K562 (cell line): ENCODE measurements at regions not wholly inside any gene's neighbourhood (a gene's known extent, or its start where the extent isn't known, plus 50 kb on each side); places are given as distances from the start of the nearest gene placed in this dataset.
A peak's percentile ranks its signal among the peaks of the same experiment; 100 is the strongest.

Experiments
- ATAC-seq: fragments of 200-7000 bp; cut with Tn5 transposase; 3 replicates; pipeline ENCODE4 v1.9.1; 2020; ENCODE audit warnings: moderate library complexity
- BruUV-seq: library from RNA; stranded (reverse); fragments of 400-500 nt; replicated peaks from 2 replicates; lab custom pipeline; 2021; lab: Mats Ljungman, UMichigan
- CTCF ChIA-PET: fragments of 300-600 bp; formaldehyde crosslinking; extraction: SDS; loops from one replicate; lab custom pipeline; 2021; ENCODE audit warnings: low intra/inter-chr PET ratio; lab: Yijun Ruan, JAX
- POLR2A ChIA-PET: fragments of 300-600, 350-650 bp; sonication (Branson Sonifier 250); formaldehyde crosslinking; extraction: SDS; loops from one replicate; lab custom pipeline; 2021; ENCODE audit warnings: antibody characterized with exemption, inconsistent platforms; lab: Yijun Ruan, JAX
- DNase-seq, 4 experiments: peaks; one replicate each; pipeline versions ENCODE4 v3.0.0 to v3.0.0-alpha.2; 2011 to 2018; ENCODE audit warnings: low spot score in 3 of 4, mixed read lengths in 3 of 4; ENCODE audit errors: extremely low read depth in 1 of 4
- FAIRE-seq: peaks from 2 replicates; lab custom pipeline; 2011; peaks lifted over from hg19 to GRCh38; lab: Jason Lieb, UNC
- H2AFZ ChIP-seq: 2 replicates; pipeline ENCODE4 v1.6.0; 2011; ENCODE audit warnings: low read depth, low read length, control low read depth, inconsistent platforms
- H3K27ac ChIP-seq: fragments of 200-600 bp; 3 replicates; pipeline ENCODE4 v1.8.0; 2011; ENCODE audit warnings: low read depth, mild to moderate bottlenecking, control low read depth, inconsistent platforms, low read length, moderate library complexity, mixed read lengths; ENCODE audit errors: extremely low read depth
- H3K27me3 ChIP-seq, 2 experiments: fragments of 300-600 bp in 1 of 2; 2 replicates in 1 of 2; 3 replicates in 1 of 2; pipeline versions ENCODE4 v1.6.0 to v1.8.0; 2011; ENCODE audit warnings: inconsistent platforms in 2 of 2, low read length in 2 of 2, mild to moderate bottlenecking in 1 of 2, mixed read lengths in 1 of 2, moderate library complexity in 1 of 2; ENCODE audit not compliant: control insufficient read depth in 2 of 2, insufficient read depth in 2 of 2
- H3K36me3 ChIP-seq: fragments of 300-600 bp; 3 replicates; pipeline ENCODE4 v1.8.0; 2011; ENCODE audit warnings: mild to moderate bottlenecking, low read length, inconsistent platforms; ENCODE audit not compliant: control insufficient read depth, insufficient read depth
- H3K4me1 ChIP-seq, 2 experiments: fragments of 200-600 bp in 1 of 2; replicated peaks in 1 of 2; 2 replicates in 1 of 2; 3 replicates in 1 of 2; pipeline versions ENCODE4 v1.5.1 to v1.8.0; 2011; ENCODE audit warnings: inconsistent platforms in 2 of 2, low read length in 2 of 2, mild to moderate bottlenecking in 1 of 2, mixed read lengths in 1 of 2, moderate library complexity in 1 of 2; ENCODE audit not compliant: control insufficient read depth in 2 of 2, insufficient read depth in 2 of 2
- H3K4me2 ChIP-seq: 2 replicates; pipeline ENCODE4 v1.6.1; 2011; ENCODE audit warnings: low read length, control low read depth, inconsistent platforms, mixed read lengths; ENCODE audit not compliant: insufficient read depth
- H3K4me3 ChIP-seq: fragments of 200-600 bp; sonication (generic), shearing (Covaris generic); 2 replicates; pipeline ENCODE4 v1.5.1; 2016; ENCODE audit warnings: control low read depth, inconsistent platforms
- H3K79me2 ChIP-seq: fragments of 200-600 bp; 3 replicates; pipeline ENCODE4 v1.8.0; 2011; ENCODE audit warnings: low read length, inconsistent platforms; ENCODE audit not compliant: control insufficient read depth, insufficient read depth
- H3K9ac ChIP-seq, 2 experiments: 2 replicates each; pipeline versions ENCODE4 v1.6.0 to v1.6.1; 2011; ENCODE audit warnings: low read depth in 2 of 2, low read length in 2 of 2, control low read depth in 1 of 2, inconsistent platforms in 1 of 2, mild to moderate bottlenecking in 1 of 2, mixed read lengths in 1 of 2; ENCODE audit not compliant: insufficient read depth in 1 of 2
- H3K9me1 ChIP-seq: one replicate; pipeline ENCODE4 v1.6.0; 2011; ENCODE audit warnings: inconsistent platforms, mild to moderate bottlenecking, low read length, moderate library complexity; ENCODE audit not compliant: control insufficient read depth, insufficient read depth
- H3K9me3 ChIP-seq: replicated peaks from 2 replicates; pipeline ENCODE4 v1.5.1; 2011; ENCODE audit warnings: low read depth, low read length, inconsistent platforms; ENCODE audit not compliant: control insufficient read depth, insufficient read depth
- H4K20me1 ChIP-seq: replicated peaks from 2 replicates; pipeline ENCODE4 v1.6.1; 2011; ENCODE audit warnings: low read length, inconsistent platforms, mixed read lengths; ENCODE audit not compliant: control insufficient read depth, insufficient read depth
- BMI1 ChIP-seq: fragments of 150-350 bp; IDR thresholded peaks from 2 replicates; pipeline ENCODE4 v1.6.1; 2014; ENCODE audit warnings: low read length
- CBX5 ChIP-seq: IDR thresholded peaks from 2 replicates; pipeline ENCODE4 v1.6.1; 2014; ENCODE audit warnings: low read depth, borderline replicate concordance
- DNMT1 ChIP-seq: fragments of 450-650 bp; IDR thresholded peaks from 2 replicates; pipeline ENCODE4 v1.6.1; 2016; ENCODE audit warnings: antibody characterized with exemption, mild to moderate bottlenecking
- E2F1 ChIP-seq: sonication (generic); formaldehyde crosslinking; IDR thresholded peaks from 2 replicates; pipeline ENCODE4 v1.8.1; 2023; ENCODE audit warnings: mild to moderate bottlenecking, missing genetic modification reagents, moderate library complexity
- ETS2 ChIP-seq: IDR thresholded peaks from 2 replicates; pipeline ENCODE4 v1.6.1; 2016; ENCODE audit warnings: borderline replicate concordance, missing genetic modification characterization, mild to moderate bottlenecking, moderate library complexity, missing compliant biosample characterization; ENCODE audit not compliant: poor library complexity, severe bottlenecking
- ETV5 ChIP-seq: sonication (generic); formaldehyde crosslinking; IDR thresholded peaks from 2 replicates; pipeline ENCODE4 v1.4.0; 2020; ENCODE audit warnings: low read depth, mild to moderate bottlenecking, missing genetic modification reagents
- HIVEP1 ChIP-seq: fragments of 250-450 bp; sonication (Bioruptor Pico); IDR thresholded peaks from 2 replicates; pipeline ENCODE4 v1.4.0; 2020; ENCODE audit warnings: mild to moderate bottlenecking
- HMGXB4 ChIP-seq: sonication (generic); formaldehyde crosslinking; IDR thresholded peaks from 2 replicates; pipeline ENCODE4 v1.8.1; 2023; ENCODE audit warnings: mild to moderate bottlenecking, missing genetic modification reagents
- KLF6 ChIP-seq: fragments of 250-450 bp; sonication (Bioruptor Pico); IDR thresholded peaks from 2 replicates; pipeline ENCODE4 v1.4.0; 2020; ENCODE audit warnings: mild to moderate bottlenecking, moderate library complexity, borderline replicate concordance
- LEF1 ChIP-seq: fragments of 450-650 bp; IDR thresholded peaks from 2 replicates; pipeline ENCODE4 v1.6.1; 2016; ENCODE audit warnings: mild to moderate bottlenecking
- NCOR1 ChIP-seq: fragments of 450-650 bp; IDR thresholded peaks from 2 replicates; pipeline ENCODE4 v1.6.1; 2016; ENCODE audit warnings: mild to moderate bottlenecking, moderate library complexity
- NFYB ChIP-seq: IDR thresholded peaks from 2 replicates; pipeline ENCODE4 v1.6.1; 2011; ENCODE audit warnings: mild to moderate bottlenecking, moderate library complexity; ENCODE audit not compliant: insufficient read length; ENCODE audit errors: extremely low read depth
- POLR3G ChIP-seq: IDR thresholded peaks from 2 replicates; pipeline ENCODE4 v1.6.1; 2011; ENCODE audit not compliant: insufficient read length, insufficient replicate concordance; ENCODE audit errors: extremely low read depth
- SIRT6 ChIP-seq: IDR thresholded peaks from one replicate; pipeline ENCODE4 v1.6.1; 2012; ENCODE audit warnings: low read depth, mild to moderate bottlenecking, control low read depth, inconsistent platforms, low read length, moderate library complexity
- SMAD2 ChIP-seq: fragments of 150-350 bp; IDR thresholded peaks from 2 replicates; pipeline ENCODE4 v1.6.1; 2014; ENCODE audit warnings: low read depth, mild to moderate bottlenecking, low read length
- ZKSCAN1 ChIP-seq: fragments of 150-350 bp; IDR thresholded peaks from 2 replicates; pipeline ENCODE4 v1.6.1; 2016; ENCODE audit warnings: low read depth, low read length
- WGBS: fragments of 100-300 bp; shearing (Covaris generic); methylation state at CpG from one replicate; pipeline ENCODE4 v1.1.6; 2016; ENCODE audit warnings: low coverage, mixed read lengths; ENCODE audit not compliant: insufficient coverage; ENCODE audit errors: missing lambda C conversion rate; 5-methylcytosine and 5-hydroxymethylcytosine counted together
- in situ Hi-C: fragments of 300-500 bp; cut with MboI; formaldehyde crosslinking; loops from 4 replicates; pipeline ENCODE4 v1.15.0; 2018; ENCODE audit warnings: inconsistent platforms, mixed read lengths
- intact Hi-C: fragments of 100-400 bp; cut with micrococcal nuclease; formaldehyde crosslinking; loops from 2 replicates; pipeline ENCODE4 v1.14.2; 2022
- TF ChIP-seq, protein P1 (sequence below): fragments of 450-650 bp; IDR thresholded peaks from 2 replicates; pipeline ENCODE4 v1.6.1; 2016
- TF ChIP-seq, protein P2 (sequence below): fragments of 250-450 bp; sonication (Bioruptor Pico); IDR thresholded peaks from 2 replicates; pipeline ENCODE4 v1.9.0; 2021; ENCODE audit warnings: mild to moderate bottlenecking, inconsistent platforms

- peak in 3 of 4 experiments; percentile 44 to 83 (median 50) for DNase-seq
- in situ Hi-C loops (no loop called here), intact Hi-C loops (no loop called here)
- Histone ChIP-seq H3K79me2 (no peaks in the 10 kb centered on the region), H2AFZ (0 out of 2 replicates have a peak overlapping the region, but pooled peaks have one; percentile 6), H3K9ac (no peak overlapping the region), H3K9me1 (no peaks in the 10 kb centered on the region), H3K27me3 (no peaks in the 10 kb centered on the region), H3K4me1 (peaks cover 4 to 25% of the 10 kb centered on the region in 2 experiments; a peak in 3 of 5 replicates), H3K4me3 (no peak overlapping the region), H3K27ac (no peak overlapping the region), H4K20me1 (no peaks in the 10 kb centered on the region), H3K9me3 (0 out of 2 replicates have a peak, but pooled peaks cover 3% of the 10 kb centered on the region), H3K36me3 (no peaks in the 10 kb centered on the region), H3K4me2 (peak overlapping the region; percentile 7; the same call in 1 of the 2 replicates)
- 1% methylated on average over 7 of the region's 7 CpGs for WGBS
- BruUV-seq: no TSS peak
- POLR2A ChIA-PET: no interaction called here
- peak; percentile 53 for ATAC-seq
- CTCF ChIA-PET: no interaction called here
- peak; percentile 69 for FAIRE-seq
- TF ChIP-seq, protein P1, sequence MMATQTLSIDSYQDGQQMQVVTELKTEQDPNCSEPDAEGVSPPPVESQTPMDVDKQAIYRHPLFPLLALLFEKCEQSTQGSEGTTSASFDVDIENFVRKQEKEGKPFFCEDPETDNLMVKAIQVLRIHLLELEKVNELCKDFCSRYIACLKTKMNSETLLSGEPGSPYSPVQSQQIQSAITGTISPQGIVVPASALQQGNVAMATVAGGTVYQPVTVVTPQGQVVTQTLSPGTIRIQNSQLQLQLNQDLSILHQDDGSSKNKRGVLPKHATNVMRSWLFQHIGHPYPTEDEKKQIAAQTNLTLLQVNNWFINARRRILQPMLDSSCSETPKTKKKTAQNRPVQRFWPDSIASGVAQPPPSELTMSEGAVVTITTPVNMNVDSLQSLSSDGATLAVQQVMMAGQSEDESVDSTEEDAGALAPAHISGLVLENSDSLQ: no peak
- TF ChIP-seq KLF6 (CRISPR knock-in tag) (no peak), ETV5 (no peak), BMI1 (no peak), HMGXB4 (no peak), CBX5 (no peak), E2F1 (no peak), HIVEP1 (CRISPR knock-in tag) (no peak), POLR3G (no peak), ETS2 (no peak), ZKSCAN1 (no peak), NCOR1 (peak; percentile 81), LEF1 (no peak), DNMT1 (no peak), SIRT6 (no peak), SMAD2 (no peak), NFYB (no peak)
- TF ChIP-seq, protein P2, sequence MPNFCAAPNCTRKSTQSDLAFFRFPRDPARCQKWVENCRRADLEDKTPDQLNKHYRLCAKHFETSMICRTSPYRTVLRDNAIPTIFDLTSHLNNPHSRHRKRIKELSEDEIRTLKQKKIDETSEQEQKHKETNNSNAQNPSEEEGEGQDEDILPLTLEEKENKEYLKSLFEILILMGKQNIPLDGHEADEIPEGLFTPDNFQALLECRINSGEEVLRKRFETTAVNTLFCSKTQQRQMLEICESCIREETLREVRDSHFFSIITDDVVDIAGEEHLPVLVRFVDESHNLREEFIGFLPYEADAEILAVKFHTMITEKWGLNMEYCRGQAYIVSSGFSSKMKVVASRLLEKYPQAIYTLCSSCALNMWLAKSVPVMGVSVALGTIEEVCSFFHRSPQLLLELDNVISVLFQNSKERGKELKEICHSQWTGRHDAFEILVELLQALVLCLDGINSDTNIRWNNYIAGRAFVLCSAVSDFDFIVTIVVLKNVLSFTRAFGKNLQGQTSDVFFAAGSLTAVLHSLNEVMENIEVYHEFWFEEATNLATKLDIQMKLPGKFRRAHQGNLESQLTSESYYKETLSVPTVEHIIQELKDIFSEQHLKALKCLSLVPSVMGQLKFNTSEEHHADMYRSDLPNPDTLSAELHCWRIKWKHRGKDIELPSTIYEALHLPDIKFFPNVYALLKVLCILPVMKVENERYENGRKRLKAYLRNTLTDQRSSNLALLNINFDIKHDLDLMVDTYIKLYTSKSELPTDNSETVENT: no peak
Observed at GRCh38 chr7:136049117-136049516, 72.0 kb upstream of the MTPN start.
